NCI-H526 (cell line): ENCODE measurements at regions not wholly inside any gene's neighbourhood (a gene's known extent, or its start where the extent isn't known, plus 50 kb on each side); places are given as distances from the start of the nearest gene placed in this dataset.
"Not testable (repeated sequence)": the region's sequence is repeated elsewhere in the genome, so short reads cannot be mapped to it uniquely, and the experiment has no call there.

ENCODE experiments used
- DNase-seq, 2 experiments: peaks; one replicate each; lab custom pipeline; 2025; lab: John Stamatoyannopoulos, UW

- DNase-seq, result not testable (repeated sequence)
These were observed 68.1 kb downstream of the GOLGA6L6 start for GRCh38 chr15:20473465-20473864.

GRCh38 chr15:20472983-20473382, 68.6 kb downstream of the GOLGA6L6 start:
- not testable (repeated sequence) for DNase-seq

DNA sequence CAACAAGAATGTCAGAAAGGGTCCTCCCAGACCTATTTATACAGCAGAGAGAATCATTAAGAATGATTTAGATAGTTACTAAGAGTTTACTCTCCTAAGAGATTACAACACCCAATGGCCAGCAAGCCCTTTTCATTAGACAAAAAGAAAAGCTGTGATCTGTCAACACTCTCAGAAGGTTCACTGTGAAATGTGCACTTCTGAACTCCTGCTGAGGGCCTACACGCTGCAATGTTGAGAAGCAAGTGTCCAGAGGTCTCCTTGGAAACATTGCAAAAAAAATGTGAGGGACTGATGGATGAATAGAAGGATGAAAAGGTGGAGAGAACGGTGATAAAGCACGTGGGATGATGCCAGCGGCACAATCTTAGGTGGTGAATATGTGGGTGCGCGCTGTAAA, 70.8 kb downstream of the GOLGA6L6 start:
- DNase-seq, result not testable (repeated sequence)

DNA sequence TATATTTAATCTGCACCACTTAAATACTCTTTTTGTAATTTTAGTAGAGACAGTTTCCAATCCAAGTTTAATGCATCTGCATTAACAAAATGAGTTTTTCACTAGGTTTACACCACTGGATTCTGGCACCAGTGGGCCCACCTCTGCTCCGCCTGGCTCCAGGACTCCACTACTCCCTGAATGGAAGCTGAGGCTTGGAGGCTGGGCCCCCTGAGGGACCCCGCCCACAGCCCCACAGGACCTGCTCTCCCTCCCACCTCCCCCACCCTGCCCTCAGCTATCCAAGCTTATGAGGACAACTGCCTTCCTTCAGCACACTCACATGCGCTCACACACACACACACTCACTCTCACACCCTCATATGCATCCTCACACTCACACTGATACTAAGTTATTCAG, 100.5 kb downstream of the GOLGA6L6 start:
- DNase-seq, result not testable (repeated sequence)

DNA sequence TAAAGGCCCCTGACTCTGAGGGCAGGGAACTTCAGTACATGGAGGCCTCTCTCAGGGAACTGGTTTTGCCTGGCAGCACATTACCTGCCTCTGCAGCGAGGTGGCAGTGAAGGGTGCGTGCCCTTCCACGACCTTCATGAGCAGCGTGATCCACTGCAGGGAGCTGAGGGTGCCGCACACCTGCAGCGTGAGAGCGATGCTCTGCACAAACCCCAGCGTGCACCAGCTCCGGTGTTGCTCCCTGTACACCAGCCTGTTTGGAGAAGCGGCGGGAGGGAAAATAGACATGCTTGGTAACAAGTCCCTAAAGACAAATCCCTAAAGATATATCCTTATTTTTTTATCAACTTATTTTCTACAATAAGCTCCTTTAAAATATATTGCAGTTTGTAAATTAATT, 101.2 kb downstream of the GOLGA6L6 start:
- not testable (repeated sequence) for DNase-seq

DNA sequence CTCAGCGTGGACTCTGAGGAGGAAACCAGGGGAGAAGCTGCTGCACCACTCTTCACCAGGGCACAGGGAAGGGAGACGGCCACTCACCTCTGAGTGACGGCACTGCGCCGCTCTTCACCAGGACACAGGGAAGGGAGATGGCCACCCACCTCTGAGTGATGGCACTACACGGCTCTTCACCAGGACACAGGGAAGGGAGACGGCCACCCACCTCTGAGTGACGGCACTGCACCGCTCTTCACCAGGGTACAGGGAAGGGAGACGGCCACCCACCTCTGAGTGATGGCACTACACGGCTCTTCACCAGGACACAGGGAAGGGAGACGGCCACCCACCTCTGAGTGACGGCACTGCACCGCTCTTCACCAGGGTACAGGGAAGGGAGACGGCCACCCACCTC, 102.5 kb downstream of the GOLGA6L6 start:
- DNase-seq, result not testable (repeated sequence)

DNA sequence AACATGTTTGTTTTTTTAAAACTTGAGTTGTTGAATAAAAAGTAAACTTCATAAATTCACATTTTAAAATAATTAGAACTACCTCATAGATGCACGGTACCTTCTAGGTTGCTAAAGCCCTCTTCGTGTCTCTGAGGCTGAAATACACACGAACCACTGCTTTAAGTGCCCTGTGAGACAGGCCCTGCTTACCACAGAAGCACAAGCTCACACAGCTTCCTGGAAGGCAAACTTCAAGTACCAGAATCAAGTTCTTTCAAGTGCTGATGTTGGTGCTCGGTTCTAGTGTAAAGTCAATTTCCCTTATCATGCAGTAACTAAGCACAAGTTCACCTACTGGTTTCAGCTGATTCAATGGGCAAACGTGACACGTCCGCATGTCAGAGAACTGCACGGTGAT, 103.3 kb downstream of the GOLGA6L6 start:
- not testable (repeated sequence) for DNase-seq

DNA sequence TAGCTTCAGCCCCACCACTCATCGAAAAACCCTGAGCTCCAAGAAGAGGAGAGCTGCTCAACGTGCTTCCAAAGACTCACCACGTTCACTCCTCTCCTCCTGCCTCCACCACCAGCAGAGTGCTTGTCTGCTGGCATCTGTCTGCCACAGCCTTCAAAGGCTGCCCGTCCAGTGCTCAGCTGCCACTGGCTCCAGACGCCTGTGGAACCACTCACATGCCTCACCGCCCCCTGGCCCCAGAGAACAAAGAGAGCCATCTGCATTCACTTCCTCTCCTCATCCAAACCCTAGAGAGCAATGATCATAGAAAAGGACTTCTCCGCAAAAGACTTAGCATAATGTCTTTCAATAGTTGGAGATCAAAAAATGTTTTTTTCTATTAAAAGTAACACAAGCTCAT, 108.1 kb downstream of the GOLGA6L6 start:
- DNase-seq, result not testable (repeated sequence)

GRCh38 chr15:20430495-20430894, 111.1 kb downstream of the GOLGA6L6 start:
- not testable (repeated sequence) for DNase-seq

- DNase-seq, result not testable (repeated sequence)
These were observed 120.9 kb downstream of the GOLGA6L6 start for GRCh38 chr15:20420710-20421109.

GRCh38 chr15:20416618-20417017, 125.0 kb downstream of the GOLGA6L6 start:
- not testable (repeated sequence) for DNase-seq

DNA sequence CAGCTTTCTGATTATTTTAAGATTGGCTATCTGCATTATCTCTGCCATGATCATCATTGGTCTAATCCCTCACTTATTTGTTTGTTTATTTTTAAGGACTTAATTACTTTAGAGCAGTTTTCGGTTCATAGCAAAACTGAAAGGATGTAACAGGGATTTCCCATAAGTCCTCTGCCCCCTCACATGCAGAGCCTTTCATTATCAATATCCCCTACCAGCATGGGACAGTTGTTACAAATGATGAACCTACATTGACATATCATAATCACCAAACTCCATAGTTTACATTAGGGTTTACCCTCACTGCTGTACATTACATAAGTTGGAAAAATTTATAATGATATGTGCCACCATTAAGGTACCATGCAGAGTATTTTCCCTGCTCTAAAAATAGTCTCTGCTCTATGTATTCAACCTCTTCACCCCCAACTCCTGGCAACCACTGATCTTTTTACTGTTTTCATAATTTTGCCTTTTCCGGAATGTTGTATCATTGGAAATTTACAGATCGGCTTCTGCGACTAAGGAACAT, 131.9 kb downstream of the GOLGA6L6 start:
- DNase-seq, result not testable (repeated sequence)

- DNase-seq, result no peak
These were observed 132.4 kb downstream of the GOLGA6L6 start for GRCh38 chr15:20409247-20409646.

GRCh38 chr15:20407553-20407952, 134.0 kb downstream of the GOLGA6L6 start:
- DNase-seq, result no peak

DNA sequence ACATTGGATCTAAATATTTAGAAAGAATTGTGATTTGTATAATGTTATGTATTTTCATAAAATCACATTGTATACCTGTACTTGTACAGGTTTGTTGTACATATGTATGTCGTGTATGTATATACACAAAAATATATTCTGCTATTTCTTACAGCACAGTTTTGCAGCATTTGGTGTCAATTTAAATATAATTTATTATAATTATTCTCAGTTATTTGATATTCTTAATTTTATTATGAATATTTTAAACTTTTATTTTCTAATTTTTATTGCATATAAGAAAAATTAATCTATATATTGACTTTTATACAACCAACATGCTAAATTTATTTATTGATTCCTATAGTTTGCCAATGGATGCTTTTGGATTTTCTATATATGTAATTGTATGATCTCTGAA, 137.0 kb downstream of the GOLGA6L6 start:
- not testable (repeated sequence) for DNase-seq

DNA sequence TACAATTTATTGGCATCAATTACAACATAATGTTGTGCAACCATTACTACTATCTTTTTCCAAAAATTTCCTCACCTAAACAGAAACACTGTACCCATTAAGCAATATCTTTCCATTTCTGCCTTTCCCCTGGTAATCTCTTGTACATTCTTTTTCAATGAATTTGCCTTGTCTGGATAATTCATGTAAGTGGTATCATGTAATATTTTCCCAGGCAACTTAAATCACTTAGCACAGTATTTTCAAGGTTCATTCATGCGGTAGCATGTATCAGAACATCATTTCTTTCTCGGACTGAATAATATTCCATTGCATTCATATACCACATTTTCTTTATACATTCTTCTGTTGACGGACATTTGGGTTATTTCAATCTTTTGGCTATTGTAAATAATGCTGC, 139.0 kb downstream of the GOLGA6L6 start:
- not testable (repeated sequence) for DNase-seq

DNA sequence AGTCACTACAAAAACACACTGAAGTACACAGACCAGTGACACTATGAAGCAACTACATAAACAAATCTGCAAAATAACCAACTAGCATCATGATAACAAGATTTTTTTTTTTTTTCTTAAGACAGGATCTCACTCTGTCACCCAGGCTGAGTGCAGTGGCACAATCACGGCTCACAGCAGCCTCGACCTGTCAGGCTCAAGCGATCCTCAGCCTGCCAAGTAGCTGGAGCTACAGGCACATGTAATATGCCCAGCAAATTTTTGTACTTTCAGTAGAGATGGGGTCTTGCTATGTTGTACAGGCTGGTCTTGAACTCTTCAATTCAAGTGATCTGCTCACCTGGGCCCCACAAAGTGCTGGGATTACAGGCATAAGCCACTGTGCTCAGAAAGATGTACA, 140.5 kb downstream of the GOLGA6L6 start:
- DNase-seq, result not testable (repeated sequence)

- DNase-seq, result not testable (repeated sequence)
These were observed 142.9 kb downstream of the GOLGA6L6 start for GRCh38 chr15:20398680-20399079.

DNA sequence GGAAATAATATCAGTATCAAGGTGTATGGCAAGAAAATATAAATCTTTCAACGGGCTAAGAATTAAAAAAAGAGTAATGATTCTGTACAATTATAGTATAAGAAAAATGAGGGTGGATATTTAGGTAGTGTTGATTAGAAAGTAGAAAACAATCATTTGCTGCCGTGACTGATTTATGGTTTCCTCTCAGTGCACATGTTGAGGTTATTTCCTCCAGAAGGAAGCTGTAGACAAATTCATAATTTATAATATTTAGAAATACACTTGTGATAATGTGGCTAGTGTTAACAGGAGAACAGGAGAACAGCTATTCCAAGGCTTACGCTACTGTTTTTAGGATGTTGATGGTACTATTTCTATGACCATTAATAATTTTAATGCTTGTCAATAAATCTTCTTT, 153.4 kb downstream of the GOLGA6L6 start:
- DNase-seq, result not testable (repeated sequence)

- no peak for DNase-seq
These were observed 155.4 kb downstream of the GOLGA6L6 start for GRCh38 chr15:20386198-20386597.

DNA sequence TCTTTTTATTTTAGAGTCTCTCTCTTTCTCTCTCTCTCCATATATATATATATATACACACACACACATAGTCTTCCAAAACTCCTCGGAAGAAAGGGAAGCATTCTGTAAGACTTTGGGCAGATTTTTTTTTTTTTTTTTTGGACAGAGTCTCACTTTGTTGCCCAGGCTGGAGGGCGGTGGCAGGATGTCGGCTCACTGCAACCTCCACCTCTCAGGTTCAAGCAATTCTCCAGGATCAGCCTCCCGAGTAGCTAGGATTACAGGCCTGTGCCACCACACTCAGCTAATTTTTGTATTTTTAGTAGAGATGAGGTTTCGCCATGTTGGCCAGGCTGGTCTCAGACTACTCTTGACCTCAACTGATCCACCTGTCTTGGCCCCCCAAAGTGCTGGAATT, 161.4 kb downstream of the GOLGA6L6 start:
- DNase-seq, result not testable (repeated sequence)

GRCh38 chr15:20376872-20377271, 164.7 kb downstream of the GOLGA6L6 start:
- DNase-seq, result no peak

DNA sequence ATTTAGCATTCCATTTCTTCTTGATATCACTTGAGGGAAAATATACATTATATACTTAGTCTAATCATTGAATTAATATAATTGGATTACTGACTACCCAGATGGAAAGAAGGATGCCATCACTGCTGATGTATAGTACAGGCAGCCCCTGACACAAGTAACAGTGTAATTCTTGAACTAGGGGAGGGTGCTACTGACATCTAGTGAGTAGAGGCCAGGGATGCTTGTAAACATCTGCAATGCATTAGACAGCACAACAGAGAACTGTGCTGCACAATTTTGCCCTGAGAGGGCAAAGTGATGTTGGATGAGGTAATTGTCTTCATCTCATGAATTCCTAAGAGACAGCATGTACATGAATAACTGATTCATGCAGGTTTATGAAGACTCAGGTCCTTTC, 169.2 kb downstream of the GOLGA6L6 start:
- DNase-seq, result not testable (repeated sequence)

DNA sequence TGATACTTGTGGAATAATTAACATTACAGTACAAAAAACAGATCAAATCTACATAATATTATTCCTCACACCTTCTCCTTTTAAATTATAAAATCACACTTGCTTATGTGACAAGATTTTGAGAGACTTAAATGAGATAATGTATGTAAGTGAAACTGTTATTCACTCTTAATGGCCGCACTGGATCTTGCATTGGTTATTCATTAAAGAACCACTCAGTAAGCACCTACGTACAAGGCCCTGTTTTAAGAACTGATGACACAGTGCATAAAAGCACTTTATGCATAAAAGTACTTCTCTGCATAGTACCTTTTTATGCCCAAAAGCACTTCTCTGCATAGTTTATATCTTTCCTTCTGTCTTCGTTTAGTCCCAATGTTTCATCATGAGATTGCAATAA, 172.1 kb downstream of the GOLGA6L6 start:
- DNase-seq, result no peak
